GM19099 (cell line): ENCODE measurements at regions not wholly inside any gene's neighbourhood (a gene's known extent, or its start where the extent isn't known, plus 50 kb on each side); places are given as distances from the start of the nearest gene placed in this dataset.

Source experiments
- POLR2A ChIP-seq: IDR thresholded peaks from 3 replicates; pipeline ENCODE4 v1.6.1; 2011; ENCODE audit warnings: low read depth; ENCODE audit not compliant: insufficient read length; ENCODE audit errors: extremely low read depth

DNA sequence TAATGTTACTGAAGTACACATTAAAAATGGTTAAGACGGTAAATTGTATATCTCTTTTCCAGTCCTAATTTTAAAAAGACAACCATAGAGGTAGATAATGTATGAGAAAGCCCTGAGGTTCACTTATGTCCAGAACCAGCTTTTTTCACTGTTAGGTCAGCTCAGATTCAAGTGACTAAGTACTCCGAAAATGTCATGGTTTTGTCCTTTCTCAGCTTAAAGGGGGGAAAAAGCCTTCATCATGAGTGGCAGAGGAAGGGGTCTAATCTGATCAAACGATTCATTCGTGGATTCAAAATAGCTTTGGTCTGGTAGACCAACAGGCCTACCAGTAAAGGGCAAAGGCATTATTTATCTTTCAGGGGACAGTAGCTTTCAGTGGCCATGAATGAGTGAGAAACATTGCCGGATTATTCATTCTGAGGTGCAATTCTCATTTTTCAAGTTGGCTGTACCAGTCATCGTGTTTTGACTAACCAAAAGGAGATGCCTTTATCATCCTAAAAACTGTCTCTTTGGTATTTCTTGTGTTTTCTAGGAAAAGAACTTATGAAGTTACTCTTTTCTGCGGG lies 208.4 kb downstream of the HHIPL2 start:
- TF ChIP-seq POLR2A = no peak

DNA sequence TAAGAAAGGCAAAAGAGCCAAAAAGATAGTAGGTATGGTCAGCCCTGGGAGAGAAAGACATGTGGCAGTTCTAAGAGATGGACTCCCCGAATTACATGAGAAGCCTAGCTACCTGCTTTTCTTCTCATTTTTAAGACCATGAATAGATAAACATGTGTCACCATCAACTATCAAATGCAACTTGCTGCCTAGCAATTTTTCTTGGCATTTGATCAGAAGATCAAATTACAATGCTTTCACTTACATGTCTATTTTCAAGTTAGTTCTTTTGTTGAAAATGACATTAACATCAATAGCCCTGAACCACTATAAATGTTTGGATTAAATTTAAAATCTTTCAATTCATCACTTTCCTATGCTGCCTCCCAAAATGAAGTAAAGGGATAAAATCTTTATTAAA lies 212.3 kb downstream of the HHIPL2 start:
- no peak for TF ChIP-seq POLR2A

DNA sequence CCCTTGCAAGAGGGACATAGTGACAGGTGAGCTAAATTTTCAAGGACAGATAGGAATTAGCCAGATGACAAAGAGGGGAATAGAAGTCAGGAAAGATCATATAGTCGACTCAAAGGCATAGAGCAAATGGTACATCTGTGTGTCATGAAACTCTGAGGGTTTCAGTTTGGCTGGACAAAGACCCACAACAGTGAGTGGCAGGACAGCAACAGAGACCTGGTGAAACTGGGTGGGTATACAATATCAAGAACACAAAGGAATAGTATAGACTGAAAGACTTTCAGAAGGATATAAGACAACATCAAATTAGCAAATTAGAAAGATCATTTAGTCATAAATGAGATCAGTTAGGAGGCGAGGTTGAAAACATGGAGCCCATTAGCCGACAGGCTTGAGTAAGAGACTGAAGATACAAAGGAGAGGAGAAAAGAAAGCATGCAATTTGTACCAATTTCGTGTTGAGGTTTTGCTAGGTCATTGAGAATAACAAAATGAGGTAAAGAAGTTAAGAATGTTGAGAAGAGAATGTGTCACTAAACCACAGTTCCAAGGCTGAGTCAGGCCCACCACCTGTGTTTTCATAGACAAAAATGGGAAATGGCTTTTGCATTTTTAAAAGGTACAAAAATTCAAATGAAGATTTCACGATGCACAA lies 213.8 kb downstream of the HHIPL2 start:
- no peak for TF ChIP-seq POLR2A

DNA sequence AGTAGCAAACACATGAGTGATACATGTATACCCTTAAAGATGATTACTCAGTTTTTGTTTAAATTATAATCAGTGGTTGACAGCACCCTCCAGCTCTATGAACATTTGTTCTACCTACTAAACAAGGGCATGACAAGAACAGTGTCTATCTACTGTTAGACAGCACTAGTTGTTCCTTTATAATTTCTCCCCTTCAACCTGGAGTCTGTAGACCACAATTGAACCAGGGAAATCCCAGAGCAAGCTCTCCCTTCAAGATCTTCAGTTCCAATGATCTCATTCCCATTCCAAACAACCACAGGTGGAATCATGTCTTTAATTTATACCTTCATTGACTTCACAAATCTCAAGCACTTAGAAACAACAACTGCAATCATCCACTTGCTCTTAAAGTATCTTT lies 216.1 kb downstream of the HHIPL2 start:
- no peak for TF ChIP-seq POLR2A

- TF ChIP-seq POLR2A = no peak
Observed at GRCh38 chr1:222331340-222331739, 216.6 kb downstream of the HHIPL2 start.

GRCh38 chr1:222329493-222330045 lies 218.3 kb downstream of the HHIPL2 start:
- TF ChIP-seq POLR2A = no peak

DNA sequence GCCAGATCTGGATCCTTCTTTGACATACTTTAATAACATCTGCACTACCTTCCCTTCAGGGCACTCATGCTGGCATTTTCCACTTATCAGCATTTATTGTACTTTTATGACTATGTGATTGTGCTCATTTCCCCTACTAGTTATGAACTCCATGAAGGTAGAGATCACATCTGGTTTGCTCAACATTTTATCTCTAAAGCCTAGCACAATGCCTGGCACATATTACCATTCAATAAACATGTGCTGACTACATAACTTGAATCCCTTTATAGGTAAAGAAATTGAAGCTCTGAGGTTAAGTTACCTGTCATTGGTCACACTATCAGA lies 221.2 kb downstream of the HHIPL2 start:
- no peak for TF ChIP-seq POLR2A

- TF ChIP-seq POLR2A = no peak
Observed at GRCh38 chr1:222326006-222326709, 221.7 kb downstream of the HHIPL2 start.

DNA sequence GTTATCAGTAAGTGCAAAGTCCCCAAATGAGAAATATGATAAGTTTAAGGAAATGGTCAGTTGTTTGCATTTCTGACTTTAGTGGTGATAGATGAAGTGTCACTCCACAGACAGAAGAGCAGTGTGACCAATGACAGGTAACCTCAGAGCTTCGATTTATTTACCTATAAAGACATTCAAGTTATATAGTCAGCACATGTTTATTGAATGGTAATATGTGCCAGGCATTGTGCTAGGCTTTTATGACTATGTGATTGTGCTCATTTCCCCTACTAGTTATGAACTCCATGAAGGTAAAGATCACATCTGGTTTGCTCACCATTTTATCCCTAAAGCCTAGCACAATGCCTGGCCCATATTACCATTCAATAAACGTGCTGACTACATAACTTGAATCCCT lies 222.4 kb downstream of the HHIPL2 start:
- TF ChIP-seq POLR2A = no peak

DNA sequence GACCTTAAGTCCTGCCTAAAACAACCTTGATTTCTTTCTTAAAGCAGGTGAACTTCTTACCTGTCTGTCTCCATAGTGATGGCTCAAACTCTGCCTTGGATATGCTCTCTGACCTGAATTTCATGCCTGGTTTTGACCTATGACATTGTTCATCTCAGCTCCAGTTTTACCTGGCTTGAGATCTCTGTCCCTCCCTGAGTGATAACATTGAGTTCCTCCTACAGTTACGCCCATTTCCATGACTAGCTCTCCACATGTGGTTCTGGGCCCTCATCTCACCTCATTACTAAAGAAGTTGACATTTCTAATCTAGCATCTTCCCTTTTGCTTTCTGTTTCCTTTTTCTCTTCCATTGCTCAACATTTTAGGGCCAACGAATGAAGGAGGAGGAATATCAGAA lies 233.1 kb downstream of the HHIPL2 start:
- TF ChIP-seq POLR2A = no peak

GRCh38 chr1:222310836-222311235 lies 237.1 kb downstream of the HHIPL2 start:
- no peak for TF ChIP-seq POLR2A

DNA sequence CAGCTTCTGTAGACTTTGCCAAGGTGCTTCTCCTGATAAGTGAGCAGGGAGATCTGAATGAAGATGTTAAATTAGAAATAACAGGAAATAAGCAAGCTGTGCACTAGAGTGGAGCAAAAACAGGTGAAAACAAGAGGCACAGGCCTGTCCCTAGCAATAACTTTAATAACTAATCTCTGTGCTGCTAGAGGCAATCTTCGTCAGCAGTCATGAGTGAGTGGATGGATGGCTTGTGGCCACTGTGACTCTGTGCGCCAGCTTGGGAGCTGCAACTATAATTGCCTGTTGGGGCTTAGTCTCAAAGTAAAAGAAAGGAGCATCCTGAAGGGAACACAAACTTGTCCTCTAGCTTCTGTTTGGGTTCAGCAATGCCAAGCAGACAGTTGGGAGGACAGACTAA lies 240.3 kb downstream of the HHIPL2 start:
- TF ChIP-seq POLR2A = no peak

- no peak for TF ChIP-seq POLR2A
Observed at GRCh38 chr1:222306512-222306911, 241.4 kb downstream of the HHIPL2 start.

- TF ChIP-seq POLR2A = no peak
Observed at GRCh38 chr1:222306011-222306410, 241.9 kb downstream of the HHIPL2 start.

GRCh38 chr1:222301652-222302051 lies 246.3 kb downstream of the HHIPL2 start:
- TF ChIP-seq POLR2A = no peak

DNA sequence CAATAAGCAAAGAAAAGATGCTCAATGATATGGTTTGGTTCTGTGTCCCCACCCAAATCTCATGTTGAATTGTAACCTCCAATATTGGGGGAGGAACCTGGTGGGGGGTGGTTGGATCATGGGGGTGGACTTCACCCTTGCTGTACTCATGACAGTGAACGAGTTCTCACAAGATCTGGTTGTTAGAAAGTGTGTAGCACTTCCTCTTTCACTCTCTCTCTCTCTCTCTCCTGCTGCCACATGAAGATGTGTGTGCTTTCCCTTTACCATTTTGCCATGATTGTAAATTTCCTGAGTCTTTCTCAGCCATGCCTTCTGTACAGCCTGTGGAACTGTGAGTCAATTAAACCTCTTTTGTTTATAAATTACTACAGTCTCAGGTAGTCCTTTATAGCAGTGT lies 248.4 kb downstream of the HHIPL2 start:
- no peak for TF ChIP-seq POLR2A
